GM19328 (cell line): ENCODE measurements at regions not wholly inside any gene's neighbourhood (a gene's known extent, or its start where the extent isn't known, plus 50 kb on each side); places are given as distances from the start of the nearest gene placed in this dataset.
A peak's percentile ranks its signal among the peaks of the same experiment; 100 is the strongest.
"Not testable (repeated sequence)": the region's sequence is repeated elsewhere in the genome, so short reads cannot be mapped to it uniquely, and the experiment has no call there.

Experiments used
- ATAC-seq: cut with Tn5 transposase; IDR thresholded peaks from one replicate; pipeline ENCODE4 v1.9.1; 2021; ENCODE audit warnings: mild to moderate bottlenecking, moderate library complexity; ENCODE audit not compliant: unreplicated experiment

DNA sequence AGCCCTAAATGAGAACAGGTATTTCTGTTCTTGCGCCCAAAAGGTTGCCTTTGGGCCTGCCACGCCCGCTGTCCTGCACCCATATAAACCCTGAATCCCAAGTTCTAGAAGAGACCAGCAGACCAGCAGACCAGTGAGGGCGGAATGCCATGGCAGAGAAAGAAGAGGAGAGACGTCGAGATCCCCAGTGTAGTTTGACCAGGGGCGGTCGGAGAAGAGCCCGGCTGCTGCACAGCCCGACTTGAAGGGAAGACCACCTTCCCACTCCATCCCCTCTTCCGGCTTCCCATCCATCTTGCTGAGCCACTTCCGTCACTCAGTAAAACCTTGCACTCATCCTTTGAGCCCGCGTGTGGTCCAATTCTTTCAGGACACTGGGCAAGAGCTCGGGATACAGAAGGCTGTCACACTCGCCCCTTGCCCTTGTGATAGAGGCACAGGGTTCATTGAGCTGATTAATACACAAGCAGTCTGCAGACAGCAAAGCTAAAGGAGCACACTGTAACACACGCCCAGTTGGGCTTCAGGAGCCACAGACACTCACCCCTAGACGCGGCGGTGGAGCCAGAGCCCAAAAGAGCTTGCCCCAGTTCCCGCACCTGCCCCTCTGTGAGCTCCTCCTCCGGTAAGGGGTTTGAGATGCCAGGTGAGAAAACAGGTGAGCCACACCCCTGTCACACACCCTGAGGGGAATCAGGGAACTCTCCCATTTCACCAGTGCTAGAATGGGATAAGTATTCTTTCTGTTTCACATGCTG, 230.8 kb downstream of the PCDH10 start:
- no peak for ATAC-seq

DNA sequence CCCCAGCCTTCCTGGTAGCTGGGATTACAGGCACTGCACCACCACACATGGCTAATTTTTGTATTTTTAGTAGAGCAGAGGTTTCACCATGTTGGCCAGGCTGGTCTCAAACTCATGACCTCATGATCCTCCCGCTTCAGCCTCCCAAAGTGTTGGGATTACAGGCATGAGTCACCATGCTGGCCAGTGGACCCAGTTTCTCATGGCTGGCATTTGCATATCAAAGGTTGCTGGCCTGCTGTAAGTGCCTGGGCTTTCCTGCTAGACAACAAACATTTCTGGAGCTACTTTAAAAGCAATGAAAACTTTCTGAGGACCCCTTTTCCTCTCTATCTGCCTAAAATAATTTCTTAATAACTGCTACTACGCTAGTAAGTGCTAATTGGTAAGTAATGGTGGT, 228.2 kb downstream of the PCDH10 start:
- ATAC-seq = no peak

DNA sequence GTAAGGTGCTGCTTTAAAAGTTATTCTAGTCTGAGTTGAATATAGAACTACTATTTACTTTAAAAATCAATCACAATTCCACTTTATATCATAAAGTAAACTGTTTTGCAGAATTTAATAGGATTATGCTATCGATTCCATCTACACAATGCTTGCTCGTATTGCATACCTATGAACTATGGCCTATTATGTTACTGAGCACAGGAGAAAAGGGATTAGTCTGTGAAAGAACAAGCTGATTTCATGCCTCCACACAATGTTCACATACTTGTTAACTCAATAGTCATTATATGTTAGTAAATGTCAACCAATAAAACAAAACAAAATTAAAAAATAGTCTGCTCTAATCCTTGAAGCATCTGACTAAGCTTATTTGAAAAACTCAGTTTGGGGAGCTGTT, 223.6 kb downstream of the PCDH10 start:
- no peak for ATAC-seq

DNA sequence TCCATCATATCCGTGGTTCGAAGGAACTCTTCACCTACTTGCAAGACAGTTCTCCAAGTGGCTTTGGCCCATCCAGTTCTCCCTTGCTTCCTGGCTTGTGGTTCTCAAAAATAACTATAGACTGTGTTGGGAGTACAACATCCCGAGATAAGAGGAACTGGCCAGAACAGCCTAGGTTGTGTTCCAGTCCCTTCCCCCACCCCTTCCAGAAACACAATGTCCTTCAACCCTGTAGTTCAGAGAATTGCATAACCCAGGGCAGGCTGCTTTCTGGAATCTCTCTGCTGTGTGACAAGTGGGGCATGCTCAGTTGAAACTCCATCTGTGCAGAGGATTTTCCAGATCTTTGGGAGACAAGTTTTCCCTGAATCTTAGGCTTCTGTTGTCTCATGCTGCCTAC, 206.5 kb downstream of the PCDH10 start:
- ATAC-seq = no peak

DNA sequence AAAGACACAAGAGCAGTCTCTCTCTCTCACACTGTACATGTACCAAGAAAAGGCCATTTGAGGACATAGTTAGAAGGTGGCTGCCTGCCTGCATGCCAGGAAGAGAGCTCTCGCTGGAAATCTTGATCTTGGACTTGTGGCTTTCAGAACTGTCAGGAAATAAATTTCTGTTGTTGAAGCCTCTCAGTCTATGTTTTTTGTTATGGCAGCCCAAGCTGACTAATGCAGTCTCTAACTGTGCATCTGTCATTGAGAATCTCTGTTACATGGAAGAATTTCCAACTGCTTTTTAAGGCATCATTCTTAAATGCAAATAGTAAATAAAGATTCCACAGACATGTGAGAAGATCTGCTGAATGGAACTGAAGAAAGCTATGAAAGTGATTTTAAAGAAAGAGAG, 198.3 kb downstream of the PCDH10 start:
- no peak for ATAC-seq

DNA sequence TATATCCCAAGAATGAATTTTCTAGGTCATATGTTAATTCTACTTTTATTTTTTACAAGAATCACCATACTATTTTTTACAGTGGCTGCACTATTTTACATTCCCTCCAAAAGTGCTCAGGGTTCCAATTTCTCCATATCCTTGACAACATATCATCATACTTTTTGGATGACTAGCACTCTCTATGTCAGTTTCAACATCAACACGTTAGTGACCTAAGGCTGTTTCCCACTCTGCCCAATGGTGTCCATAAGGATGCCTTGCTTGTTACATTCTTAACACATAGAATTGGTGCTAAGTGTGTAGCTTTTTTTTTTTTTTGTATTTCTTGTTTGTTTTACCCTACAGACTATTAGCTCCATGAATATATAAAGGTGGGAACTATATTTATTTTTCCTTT, 175.4 kb downstream of the PCDH10 start:
- ATAC-seq = no peak

DNA sequence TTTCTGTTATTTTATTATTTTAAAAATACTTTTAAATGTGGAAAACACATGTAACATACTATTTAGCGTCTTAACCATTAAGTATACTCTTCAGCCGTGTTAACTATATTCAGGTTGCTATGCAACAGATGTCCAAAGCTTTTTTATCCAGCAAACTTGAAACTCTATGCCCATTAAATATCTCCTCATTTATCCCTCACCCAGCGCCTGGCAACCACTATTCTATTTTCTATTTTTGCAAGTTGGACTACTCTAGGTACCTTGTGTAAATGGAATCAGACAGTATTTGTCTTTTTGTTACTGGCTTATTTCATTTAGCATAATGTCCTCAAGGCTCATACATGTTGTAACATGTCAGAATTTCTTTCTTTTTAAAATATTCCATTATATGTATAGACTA, 174.6 kb downstream of the PCDH10 start:
- no peak for ATAC-seq

DNA sequence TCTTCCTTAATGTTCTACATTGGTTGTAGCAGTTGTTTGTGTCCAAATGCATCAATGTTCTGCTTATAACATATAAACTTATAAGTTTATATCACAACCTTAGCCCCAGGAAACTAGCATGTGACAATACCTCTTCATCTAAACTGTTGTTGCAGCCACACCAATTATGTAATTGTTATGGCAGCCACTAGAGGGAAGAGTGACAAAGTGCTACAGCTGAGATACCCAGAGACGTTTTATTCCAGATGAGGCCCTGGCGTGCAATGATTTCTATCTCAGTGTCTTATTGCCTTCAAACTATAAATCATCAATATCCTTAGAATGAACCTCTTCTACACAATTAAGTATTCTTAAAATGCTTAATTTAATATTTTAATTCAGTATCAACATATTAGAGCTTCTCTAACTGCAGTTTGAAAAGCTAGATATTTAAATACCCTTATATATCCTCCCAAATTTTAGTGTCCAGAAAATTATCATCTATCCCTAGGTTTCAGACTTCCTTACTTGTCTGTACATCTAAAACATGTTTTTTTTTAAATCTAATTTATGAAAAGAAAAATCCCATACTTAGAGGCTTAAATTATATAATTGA, 171.6 kb downstream of the PCDH10 start:
- ATAC-seq = peak; percentile 89

DNA sequence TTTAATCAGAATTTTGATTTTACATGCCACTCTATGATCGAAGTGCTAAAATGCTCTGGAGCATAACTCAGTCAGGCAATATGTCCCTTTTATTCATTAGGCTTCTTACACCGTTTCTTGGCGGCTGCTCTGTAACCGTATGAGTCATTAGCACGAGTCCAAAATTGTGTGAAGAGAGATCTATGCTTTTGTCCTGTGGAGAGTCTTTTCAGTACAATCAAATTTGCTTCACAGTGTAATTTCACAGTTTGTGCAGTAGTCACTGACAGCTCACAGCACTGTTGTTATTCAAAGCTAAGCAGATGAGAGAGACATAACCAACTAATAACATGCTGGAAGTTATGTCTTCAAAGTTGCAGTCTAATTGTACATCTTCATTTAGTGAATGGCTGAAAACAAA, 167.8 kb downstream of the PCDH10 start:
- no peak for ATAC-seq

DNA sequence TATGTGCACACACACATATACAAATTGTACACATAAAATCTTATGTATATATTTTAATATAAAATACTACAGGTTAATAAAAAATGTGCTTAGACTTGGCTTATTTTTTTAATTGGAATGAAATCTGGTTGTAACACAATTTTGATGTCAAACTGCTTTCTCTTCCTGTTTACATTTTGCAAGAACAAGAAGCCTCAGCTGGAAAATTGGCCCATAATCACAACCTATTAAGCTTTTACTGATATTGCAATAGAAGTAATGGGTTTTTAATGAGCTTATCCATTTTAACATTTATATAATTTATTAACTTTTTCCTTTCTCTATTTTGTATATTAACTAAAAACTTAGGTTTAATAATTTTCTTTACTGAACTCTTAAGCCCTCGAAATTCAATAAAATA, 165.9 kb downstream of the PCDH10 start:
- ATAC-seq = no peak

DNA sequence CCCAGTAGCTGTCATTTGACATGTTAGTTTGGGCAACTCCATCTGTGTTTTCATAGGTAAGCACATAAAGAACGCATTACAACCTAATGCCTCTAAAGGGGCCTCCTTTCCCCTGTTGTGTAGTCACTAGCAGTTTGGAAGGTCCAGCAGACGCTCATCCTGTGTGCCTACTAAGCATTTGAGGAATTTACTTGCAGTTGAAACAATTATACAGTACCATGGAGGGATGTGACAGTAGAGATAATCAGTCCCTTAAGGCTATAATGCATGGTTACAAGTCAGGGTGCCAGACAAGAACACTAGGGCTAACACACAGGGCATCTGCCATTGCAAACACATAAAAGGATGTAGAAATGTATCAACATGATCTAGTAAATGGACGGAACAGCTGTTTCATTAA, 138.3 kb downstream of the PCDH10 start:
- no peak for ATAC-seq

DNA sequence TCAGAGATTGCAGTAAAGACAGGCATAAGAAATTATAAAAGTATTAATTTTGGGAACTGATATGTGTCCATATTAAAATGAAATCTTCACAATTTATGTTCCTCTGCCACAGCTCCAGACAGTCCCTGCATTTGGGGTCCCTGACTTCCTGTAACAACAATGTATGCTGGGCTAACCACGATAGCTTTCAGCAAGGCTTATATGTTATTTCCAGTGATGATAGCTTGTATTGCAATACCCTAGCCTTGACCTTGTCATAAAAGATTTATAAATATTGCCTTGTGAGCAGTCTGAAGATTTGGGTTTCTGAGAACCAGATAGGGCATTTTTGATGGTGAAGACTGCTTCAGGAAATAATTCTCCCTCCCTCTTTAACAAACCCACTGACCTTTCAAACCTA, 129.5 kb downstream of the PCDH10 start:
- ATAC-seq = no peak

DNA sequence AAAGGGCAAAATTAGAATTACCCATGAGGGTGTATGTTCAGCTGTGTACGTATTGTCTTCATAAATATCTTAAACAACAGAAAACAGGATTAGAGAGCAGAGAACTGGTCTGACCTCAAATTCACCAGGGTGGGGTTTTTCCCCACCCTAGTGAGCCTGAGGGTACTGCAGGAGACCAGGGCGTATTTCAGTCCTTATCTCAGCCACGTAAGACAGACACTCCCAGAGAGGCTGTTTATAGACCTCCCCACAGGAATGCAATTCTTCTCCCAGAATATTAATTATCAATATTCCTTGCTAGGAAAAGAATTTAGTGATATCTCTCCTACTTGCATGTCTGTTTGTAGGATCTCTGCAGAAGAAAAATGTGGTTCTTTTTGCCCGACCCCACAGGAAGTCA, 128.8 kb downstream of the PCDH10 start:
- ATAC-seq = not testable (repeated sequence)

DNA sequence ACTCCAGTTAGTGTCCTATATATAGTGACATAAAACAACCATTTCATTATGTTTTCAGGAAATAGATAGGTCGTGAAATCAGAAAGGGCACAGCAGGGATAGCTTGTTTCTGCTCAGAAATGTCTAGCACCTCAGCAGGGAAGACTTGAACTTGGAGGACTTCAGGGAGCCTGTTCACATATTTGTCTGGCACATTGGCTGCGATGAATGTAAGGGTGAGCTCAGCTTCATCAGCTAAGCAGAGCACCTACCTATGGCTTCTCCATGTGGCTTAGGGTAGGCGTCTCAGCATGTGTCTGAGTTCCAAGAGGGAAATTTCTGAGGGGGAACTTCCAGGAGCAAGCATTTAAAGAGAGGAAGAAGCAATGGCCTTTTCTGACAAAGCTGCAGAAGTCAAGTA, 126.2 kb downstream of the PCDH10 start:
- no peak for ATAC-seq

DNA sequence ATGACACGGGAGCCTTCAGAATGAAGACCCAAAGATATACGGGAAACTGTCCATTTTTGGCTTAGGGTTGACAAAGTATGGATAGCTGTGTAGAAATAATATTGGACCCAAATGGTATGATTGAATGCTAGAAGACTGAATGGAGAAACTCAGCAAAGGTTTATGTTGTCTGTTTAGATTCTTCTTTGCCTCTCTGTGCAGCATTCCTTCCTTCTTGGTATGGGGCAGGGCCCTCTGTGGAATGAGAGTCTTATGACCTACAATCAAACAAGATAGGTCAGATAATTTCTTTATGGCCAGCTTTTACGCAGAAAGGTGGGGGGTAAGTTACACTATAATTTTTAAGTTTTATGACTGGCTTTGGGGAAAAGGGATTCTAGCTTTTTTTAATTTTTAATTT, 124.3 kb downstream of the PCDH10 start:
- no peak for ATAC-seq

DNA sequence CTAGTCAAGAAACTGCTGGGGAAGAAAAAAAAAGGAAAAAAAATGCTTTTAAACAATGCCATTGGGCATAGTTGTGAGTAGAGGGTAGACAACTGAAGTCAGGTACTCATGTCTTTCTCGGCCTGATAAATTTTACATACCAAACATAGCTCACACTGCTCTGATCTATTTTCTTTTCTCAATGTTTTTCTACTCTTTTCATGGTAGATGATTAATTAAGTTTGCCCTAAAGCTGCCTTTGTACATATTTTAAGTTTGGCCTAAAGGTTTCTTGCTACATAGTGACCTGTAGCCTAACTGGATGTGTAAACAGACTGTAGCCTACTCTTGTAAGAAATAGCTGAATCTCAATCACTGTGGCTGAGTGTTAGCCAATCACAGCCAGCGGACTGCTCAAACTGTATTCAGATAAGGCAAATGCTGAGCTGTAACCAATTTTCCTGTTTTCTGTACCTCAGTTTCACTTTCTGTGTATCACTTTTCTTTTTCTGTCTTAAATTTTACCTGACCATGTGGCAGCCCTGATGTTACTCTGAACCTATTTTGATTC, 121.0 kb downstream of the PCDH10 start:
- no peak for ATAC-seq

DNA sequence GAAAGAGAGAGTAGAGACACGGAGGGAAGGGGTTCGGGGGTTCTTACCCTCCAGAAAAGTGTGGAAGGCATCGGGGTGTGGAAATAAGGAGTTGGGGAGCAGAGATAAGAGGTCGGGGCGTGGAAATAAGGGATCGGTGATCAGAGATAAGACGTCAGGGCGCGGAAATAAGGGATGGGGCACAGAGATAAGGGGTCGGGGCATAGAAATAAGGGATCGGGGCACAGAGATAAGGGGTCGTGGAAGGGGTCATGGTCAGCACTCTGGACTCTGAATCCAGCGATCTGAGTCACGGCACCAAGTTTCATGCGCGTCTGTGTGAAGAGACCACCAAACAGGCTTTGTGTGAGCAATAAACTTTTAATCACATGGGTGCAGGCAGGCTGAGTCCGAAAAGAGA, 119.1 kb downstream of the PCDH10 start:
- no peak for ATAC-seq

DNA sequence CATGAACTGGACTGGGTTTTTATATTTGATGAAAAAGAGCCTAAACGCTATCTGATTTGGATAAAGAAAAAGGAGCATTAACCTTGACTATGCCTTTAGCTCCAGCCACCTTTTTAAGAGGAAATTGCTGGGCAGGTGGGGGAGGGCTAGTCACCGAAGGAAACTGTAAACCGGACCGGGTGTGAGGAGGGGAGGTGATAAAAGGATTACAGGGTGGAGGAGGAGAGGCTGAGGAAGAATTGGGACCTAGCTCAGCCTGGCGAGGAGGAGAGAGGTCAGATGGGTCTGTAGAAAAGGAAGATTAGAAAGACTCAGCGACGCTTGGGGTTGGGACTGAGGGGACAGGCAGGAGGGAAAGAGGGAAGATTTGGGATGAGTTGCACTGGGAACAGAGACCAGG, 118.4 kb downstream of the PCDH10 start:
- not testable (repeated sequence) for ATAC-seq

DNA sequence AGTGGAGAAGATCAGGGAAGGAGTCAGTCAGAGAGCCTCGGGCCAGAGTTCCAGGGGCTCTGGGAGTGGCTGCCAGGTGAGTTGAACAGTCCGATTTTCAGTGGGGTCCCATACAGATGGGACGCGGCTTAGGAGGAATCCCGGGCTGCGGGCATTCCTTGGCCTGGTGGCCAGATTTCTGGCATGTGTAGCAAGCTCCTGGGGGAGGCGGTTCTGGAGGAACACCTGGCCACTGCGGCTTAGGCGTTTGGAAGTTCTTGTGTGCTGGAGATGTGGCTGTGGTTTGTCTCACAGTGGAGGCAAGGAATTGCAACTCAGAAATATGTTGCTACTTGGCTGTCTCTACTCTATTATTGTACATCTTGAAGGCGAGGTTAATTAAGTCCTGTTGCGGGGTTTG, 117.9 kb downstream of the PCDH10 start:
- not testable (repeated sequence) for ATAC-seq

DNA sequence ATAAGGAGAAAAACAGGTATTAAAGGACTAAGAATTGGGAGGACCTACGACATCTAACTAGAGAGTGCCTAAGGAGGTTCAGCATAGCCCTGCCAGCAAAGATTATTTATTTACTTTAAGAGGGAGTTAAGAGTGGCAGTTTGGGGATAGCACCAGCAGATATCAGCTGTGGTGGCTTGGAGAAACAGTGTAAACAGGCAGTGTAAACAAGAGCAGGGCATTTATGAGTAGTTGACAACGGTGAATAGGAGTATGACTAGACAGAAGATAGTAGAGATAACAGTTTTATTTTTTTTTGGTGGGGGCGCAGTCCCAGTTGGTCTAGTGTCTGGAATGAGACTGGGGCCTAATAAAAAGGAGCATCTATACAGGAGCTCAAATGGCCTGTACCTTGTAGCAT, 115.2 kb downstream of the PCDH10 start:
- ATAC-seq = not testable (repeated sequence)

DNA sequence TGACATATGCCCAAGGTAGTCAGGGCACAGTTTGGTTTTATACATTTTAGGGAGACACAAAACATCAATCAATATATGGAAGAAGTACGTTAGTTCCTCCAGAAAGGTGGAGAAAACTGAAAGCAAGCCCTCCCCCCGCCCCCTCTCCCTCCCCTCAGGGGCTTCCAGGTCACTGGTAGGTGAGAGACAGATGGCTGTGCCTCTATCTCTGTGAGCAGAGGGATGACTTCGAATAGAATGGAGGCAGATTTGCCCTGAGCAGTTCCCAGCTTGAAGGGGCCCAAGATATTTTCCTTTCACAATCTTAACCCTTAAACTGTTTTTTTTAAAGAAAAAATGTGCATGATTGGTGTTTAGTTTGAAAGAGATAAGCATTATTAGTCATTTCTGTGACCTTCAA, 114.0 kb downstream of the PCDH10 start:
- ATAC-seq = no peak

DNA sequence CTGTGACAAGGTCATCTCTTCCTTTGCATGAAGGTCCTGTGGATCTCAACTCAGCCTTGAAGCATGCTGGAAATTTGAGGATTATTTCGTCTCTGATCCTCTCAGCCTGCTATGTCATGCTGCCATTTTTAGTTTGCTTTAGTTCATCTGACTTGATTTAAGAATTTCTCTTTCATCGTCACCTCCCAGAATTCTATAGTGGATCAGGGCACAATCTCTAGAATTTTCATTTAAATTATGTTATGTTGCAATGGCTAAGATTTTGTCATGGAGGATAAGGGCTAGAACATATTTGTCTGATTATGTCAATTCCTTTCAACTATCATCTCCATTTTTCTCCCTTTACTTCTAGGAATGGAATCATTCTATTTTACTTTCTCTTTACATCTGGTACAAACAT, 98.8 kb downstream of the PCDH10 start:
- no peak for ATAC-seq

DNA sequence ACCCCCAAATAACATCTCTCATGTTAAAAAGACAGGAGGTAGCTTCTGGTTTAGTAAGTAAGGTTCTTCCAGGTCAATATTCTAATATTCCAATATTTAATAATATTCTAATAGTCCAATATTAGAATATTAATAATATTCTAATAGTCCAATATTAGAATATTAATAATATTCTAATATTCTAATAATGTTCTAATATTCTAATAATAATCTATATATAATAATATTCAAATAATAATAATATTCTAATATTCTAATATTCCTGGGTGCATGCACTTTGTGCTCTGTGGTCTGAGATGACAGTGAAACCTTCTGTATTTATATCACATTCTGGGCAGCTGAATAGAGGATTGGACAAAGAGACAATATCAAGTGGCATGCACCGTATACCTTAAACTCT, 96.1 kb downstream of the PCDH10 start:
- ATAC-seq = no peak
